IPS-18c (cell line): ENCODE measurements at regions not wholly inside any gene's neighbourhood (a gene's known extent, or its start where the extent isn't known, plus 50 kb on each side); places are given as distances from the start of the nearest gene placed in this dataset.
A peak's percentile ranks its signal among the peaks of the same experiment; 100 is the strongest.
"Not testable (repeated sequence)": the region's sequence is repeated elsewhere in the genome, so short reads cannot be mapped to it uniquely, and the experiment has no call there.

Experiments
- H3K4me3 ChIP-seq: 2 replicates; pipeline ENCODE4 v1.7.0; 2013; ENCODE audit warnings: low read depth, mild to moderate bottlenecking, low read length, moderate library complexity; ENCODE audit not compliant: insufficient read depth
- H3K9me3 ChIP-seq: one replicate; pipeline ENCODE4 v1.6.1; 2013; ENCODE audit warnings: mild to moderate bottlenecking, low read length, moderate library complexity; ENCODE audit not compliant: control insufficient read depth, insufficient read depth

- H3K9me3 ChIP-seq, H3K4me3 ChIP-seq: not testable (repeated sequence)
These were observed 116.3 kb downstream of the PRR15 start for GRCh38 chr7:29679963-29680362.

GRCh38 chr7:29680601-29681000 is 117.0 kb downstream of the PRR15 start:
- H3K9me3 ChIP-seq = not testable (repeated sequence)

DNA sequence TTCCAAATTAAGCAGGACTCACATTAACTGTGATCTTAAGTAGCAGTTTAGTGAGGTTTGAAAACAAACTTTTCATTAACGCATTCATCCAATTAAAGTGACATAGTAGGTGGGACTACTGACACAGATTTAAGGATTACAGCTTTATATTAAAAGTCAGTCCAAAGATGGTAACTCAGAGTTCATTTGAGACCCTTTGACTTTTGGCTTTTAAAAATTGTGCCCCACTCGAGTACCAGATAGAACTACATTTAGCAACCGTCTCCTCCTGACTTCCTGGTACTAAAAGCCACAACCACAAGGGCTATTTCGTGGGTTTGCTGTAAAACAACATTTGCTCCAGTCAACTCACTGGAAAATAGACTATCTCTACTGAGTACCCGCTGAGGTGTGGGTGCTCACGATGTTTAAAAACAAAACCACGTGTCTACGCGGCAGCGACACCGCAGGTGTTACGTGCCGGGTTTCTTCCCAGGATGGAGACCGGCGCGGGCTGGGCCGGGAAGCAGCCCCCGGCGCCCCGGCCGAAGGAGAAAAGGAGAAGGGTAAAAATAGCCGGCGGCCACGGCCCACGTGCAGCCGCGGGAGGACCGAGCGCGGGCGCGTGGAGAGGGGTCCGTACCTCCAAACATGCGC is 120.6 kb downstream of the PRR15 start:
- not testable (repeated sequence) for H3K9me3 ChIP-seq
- peak overlapping the region; percentile 62 for H3K4me3 ChIP-seq

More at GRCh38 chr7:29680601-29681000, 117.0 kb downstream of the PRR15 start:
- not testable (repeated sequence) for H3K4me3 ChIP-seq

DNA sequence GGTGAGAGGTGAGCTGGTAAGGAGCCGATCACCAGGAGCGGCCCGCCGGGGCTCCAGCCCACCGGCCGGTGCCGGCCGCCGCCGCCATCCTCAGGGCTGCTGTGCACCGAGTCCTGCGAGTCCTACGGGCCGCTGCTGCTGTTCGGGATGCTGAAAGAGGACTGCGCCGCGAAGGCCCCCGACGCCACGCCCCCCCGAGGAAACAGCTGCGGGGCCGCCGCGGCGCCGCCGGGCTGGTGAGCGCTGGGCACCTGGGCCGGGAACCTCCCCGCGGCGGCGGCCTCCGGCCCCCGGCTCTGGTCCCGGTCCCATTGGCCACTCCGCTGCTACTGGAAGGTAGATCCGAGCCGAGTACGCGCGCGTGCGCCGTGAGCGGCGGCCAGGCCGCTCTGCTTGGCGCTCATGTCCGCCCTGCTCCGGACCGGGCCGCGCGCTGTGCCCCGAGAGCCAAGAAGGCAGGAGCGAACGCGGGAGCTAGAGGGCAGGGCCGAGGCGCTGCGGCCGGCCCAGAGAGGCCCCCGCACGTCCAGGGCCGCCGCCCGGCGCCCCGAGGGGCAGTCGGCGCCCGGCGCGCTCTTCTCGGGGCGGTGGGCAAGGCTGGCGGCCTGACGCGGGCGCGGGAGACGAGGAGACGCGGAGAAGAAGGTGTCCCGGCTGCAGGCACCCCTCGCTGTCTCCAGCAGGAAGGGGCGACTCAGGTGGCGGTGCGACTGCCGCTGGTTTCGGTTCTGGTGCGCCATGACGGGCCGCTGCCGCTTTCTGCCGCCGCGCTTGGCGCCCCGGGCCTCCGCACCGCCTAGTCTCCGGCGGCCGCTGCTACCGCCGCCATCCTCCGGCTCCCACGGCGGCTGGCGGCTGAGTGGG is 121.3 kb upstream of the WIPF3 start:
- Histone ChIP-seq H3K4me3 (peak overlapping the region; percentile 62), H3K9me3 (no peaks in the 10 kb centered on the region)

DNA sequence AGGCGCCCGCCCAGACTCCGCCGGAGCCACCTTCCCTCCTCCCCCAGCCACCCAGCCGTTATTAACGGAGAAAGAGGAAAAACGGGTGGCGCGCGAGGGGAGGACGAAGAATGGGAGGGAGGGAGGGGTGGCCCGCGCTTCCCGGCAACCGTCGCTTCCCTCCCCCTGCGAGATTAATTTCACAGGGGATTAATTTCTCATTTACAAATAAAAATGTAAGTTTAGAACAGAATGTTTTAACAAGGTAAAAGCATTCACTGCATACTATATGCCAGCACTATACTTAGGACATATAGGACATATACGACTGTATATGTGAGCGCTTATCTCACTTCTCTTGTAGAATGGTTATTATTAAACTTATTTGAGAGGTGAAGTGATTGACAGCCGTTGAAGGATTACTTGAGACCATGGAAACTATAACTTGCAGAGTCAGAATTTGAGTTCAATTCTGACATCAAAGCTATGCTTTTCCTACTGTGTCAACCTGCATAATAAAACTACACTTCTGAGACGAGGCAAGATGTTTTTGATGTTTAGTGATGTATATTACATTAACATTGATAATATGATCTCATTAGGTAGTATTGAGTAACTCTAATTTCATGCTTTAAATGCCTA is 120.5 kb upstream of the WIPF3 start:
- H3K9me3 ChIP-seq = not testable (repeated sequence)
- H3K4me3 ChIP-seq = peak overlapping the region; percentile 62; the same call in 1 of the 2 replicates

GRCh38 chr7:29690510-29690909 is 115.8 kb upstream of the WIPF3 start:
- H3K9me3 ChIP-seq, H3K4me3 ChIP-seq: not testable (repeated sequence)

- H3K4me3 ChIP-seq, H3K9me3 ChIP-seq: not testable (repeated sequence)
These were observed 109.9 kb upstream of the WIPF3 start for GRCh38 chr7:29696402-29696801.

GRCh38 chr7:29699723-29700122 is 106.6 kb upstream of the WIPF3 start:
- not testable (repeated sequence) for H3K9me3 ChIP-seq

DNA sequence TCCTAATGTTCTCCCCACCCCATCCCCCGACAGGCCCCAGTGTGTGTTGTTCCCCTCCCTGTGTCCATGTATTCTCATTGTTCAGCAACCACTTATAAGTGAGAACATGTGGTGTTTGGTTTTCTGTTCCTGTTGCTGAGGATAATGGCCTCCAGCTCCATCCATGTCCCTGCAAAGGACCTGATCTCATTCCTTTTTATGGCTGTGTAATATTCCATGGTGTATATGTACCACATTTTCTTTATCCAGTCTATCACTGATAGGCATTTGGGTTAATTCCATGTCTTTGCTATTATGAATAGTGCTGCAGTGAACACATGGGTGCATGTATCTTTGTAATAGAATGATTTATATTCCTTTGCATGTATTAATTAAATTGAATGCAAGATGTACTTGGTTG is 104.8 kb upstream of the WIPF3 start:
- not testable (repeated sequence) for H3K4me3 ChIP-seq, H3K9me3 ChIP-seq

More at GRCh38 chr7:29699723-29700122, 106.6 kb upstream of the WIPF3 start:
- H3K4me3 ChIP-seq = not testable (repeated sequence)

DNA sequence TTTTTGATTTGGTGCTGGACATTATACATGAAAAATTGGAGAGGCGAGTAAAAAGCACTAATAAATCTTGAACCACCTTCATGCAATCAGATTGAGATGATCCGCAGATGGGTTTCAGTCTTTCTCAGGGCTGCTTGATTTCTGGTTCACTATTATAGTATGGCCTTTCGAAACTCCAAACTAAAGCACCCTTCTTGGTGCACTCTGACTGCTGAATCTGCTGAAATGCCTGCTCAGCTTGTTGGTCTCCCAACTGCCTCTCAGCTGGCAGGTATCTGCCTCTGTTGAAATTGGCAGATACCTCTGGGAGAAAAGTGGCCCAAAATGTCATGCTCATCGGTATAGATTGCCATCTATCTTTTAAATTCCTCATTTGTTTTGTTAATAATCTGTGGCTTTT is 102.5 kb upstream of the WIPF3 start:
- not testable (repeated sequence) for H3K4me3 ChIP-seq, H3K9me3 ChIP-seq

DNA sequence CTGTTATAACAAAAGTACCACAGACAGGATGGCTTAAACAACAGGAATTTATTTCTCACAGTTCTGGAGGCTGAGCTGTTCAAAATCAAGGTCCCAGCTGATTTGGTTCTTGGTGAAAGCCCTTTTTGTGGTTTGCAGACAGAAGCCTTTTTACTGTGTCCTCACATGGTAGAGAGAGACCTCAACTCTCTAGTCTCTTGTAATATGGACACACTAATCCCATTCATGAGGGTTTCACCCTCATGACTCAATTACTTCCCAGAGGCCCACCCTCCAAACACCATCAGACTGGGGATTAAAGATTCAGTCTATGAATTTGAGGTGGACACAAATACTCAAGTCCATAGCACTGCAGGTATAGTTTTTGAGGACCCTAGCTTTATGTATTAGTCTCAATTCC is 97.3 kb upstream of the WIPF3 start:
- not testable (repeated sequence) for H3K4me3 ChIP-seq, H3K9me3 ChIP-seq

GRCh38 chr7:29723127-29723526 is 83.2 kb upstream of the WIPF3 start:
- H3K4me3 ChIP-seq, H3K9me3 ChIP-seq: not testable (repeated sequence)

GRCh38 chr7:29723599-29723998 is 82.7 kb upstream of the WIPF3 start:
- H3K9me3 ChIP-seq = no peaks in the 10 kb centered on the region

GRCh38 chr7:29729534-29730165 is 76.7 kb upstream of the WIPF3 start:
- not testable (repeated sequence) for H3K4me3 ChIP-seq

More at GRCh38 chr7:29723599-29723998, 82.7 kb upstream of the WIPF3 start:
- H3K4me3 ChIP-seq = no peak overlapping the region

GRCh38 chr7:29734246-29734731 is 72.0 kb upstream of the WIPF3 start:
- H3K4me3 ChIP-seq = no peak overlapping the region
- no peaks in the 10 kb centered on the region for H3K9me3 ChIP-seq

More at GRCh38 chr7:29729534-29730165, 76.7 kb upstream of the WIPF3 start:
- not testable (repeated sequence) for H3K9me3 ChIP-seq

- H3K9me3 ChIP-seq, H3K4me3 ChIP-seq: not testable (repeated sequence)
These were observed 58.6 kb upstream of the WIPF3 start for GRCh38 chr7:29747645-29748245.
